Tibial nerve (tissue), 4 donors: ENCODE measurements at regions not wholly inside any gene's neighbourhood (a gene's known extent, or its start where the extent isn't known, plus 50 kb on each side); places are given as distances from the start of the nearest gene placed in this dataset.

Source experiments
- DNase-seq, 2 donors: peaks; one replicate each; pipeline ENCODE4 v3.0.0-alpha.2; 2019; ENCODE audit warnings: low spot score in 2 of 2
- H3K27ac ChIP-seq, 4 donors: fragments of 200-600 bp; sonication (generic) in 3 of 4; one replicate each; pipeline ENCODE4 v1.5.1; 2017 to 2019; ENCODE audit warnings: mild to moderate bottlenecking in 1 of 4
- H3K27me3 ChIP-seq, 2 donors: fragments of 200-600 bp; sonication (generic) in 1 of 2; one replicate each; pipeline versions ENCODE4 v1.5.1 to v1.6.0; 2017 to 2019
- H3K36me3 ChIP-seq, 3 donors: fragments of 200-600 bp; sonication (generic); one replicate each; pipeline ENCODE4 v1.5.1; 2018 to 2019
- H3K4me1 ChIP-seq, 4 donors: fragments of 200-600 bp; sonication (generic) in 3 of 4; one replicate each; pipeline ENCODE4 v1.5.1; 2017 to 2019
- H3K4me3 ChIP-seq, 4 donors: fragments of 200-600 bp; sonication (generic) in 3 of 4; one replicate each; pipeline ENCODE4 v1.5.1; 2017 to 2019; ENCODE audit warnings: mild to moderate bottlenecking in 1 of 4, moderate library complexity in 1 of 4
- H3K9me3 ChIP-seq, 4 donors: fragments of 200-600 bp; sonication (generic) in 3 of 4; one replicate each; pipeline ENCODE4 v1.5.1; 2017 to 2019
- EP300 ChIP-seq, 2 donors: sonication (generic); formaldehyde crosslinking; IDR thresholded peaks; one replicate each; pipeline ENCODE4 v1.6.1; 2017; ENCODE audit warnings: antibody characterized with exemption in 2 of 2, mild to moderate bottlenecking in 1 of 2
- POLR2A ChIP-seq, 2 donors: fragments of 450-650 bp; IDR thresholded peaks; one replicate each; pipeline ENCODE4 v1.6.1; 2017; ENCODE audit warnings: antibody characterized with exemption in 2 of 2, mild to moderate bottlenecking in 2 of 2, moderate library complexity in 2 of 2
- WGBS, 2 donors: methylation state at CpG; one replicate each; pipeline ENCODE4 v1.1.5; 2018; 5-methylcytosine and 5-hydroxymethylcytosine counted together
- TF ChIP-seq, protein P1 (sequence below), 5 experiments: fragments of 200-600 bp in 3 of 5; fragments of 450-650 bp in 2 of 5; sonication (generic) in 3 of 5; IDR thresholded peaks; one replicate each; pipeline ENCODE4 v1.5.1; 2016 to 2019; ENCODE audit warnings: antibody characterized with exemption in 5 of 5, mild to moderate bottlenecking in 3 of 5, moderate library complexity in 2 of 5

DNA sequence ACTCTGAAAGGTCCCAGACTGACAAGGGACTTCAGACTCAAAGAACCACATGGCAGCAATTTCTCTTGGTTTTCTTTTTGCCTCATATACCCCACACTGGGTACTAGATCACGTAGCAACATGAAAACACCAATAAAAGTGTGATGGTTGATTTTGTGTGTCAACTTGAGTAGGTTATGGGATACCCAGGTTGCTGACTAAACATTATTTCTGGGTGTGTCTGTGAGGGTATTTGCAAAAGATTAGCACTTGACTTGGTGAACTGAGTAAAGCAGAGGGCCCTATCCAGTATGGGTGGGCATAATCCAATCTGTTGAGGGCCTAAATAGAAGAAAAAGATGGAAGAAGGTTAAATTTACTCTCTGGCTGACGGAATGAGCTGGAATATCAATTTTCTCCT is 53.8 kb upstream of the ZNF618 start:
- TF ChIP-seq EP300 (IDR thresholded peaks at IDR 0.05) (no peak), POLR2A (IDR thresholded peaks at IDR 0.05) (no peak)
- TF ChIP-seq, protein P1, sequence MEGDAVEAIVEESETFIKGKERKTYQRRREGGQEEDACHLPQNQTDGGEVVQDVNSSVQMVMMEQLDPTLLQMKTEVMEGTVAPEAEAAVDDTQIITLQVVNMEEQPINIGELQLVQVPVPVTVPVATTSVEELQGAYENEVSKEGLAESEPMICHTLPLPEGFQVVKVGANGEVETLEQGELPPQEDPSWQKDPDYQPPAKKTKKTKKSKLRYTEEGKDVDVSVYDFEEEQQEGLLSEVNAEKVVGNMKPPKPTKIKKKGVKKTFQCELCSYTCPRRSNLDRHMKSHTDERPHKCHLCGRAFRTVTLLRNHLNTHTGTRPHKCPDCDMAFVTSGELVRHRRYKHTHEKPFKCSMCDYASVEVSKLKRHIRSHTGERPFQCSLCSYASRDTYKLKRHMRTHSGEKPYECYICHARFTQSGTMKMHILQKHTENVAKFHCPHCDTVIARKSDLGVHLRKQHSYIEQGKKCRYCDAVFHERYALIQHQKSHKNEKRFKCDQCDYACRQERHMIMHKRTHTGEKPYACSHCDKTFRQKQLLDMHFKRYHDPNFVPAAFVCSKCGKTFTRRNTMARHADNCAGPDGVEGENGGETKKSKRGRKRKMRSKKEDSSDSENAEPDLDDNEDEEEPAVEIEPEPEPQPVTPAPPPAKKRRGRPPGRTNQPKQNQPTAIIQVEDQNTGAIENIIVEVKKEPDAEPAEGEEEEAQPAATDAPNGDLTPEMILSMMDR (IDR thresholded peaks at IDR 0.05): no peak
- DNase-seq: no peak
- Histone ChIP-seq H3K27ac (no peak overlapping the region), H3K27me3 (no peaks in the 10 kb centered on the region), H3K36me3 (no peaks in the 10 kb centered on the region), H3K4me1 (no peaks in the 10 kb centered on the region), H3K4me3 (no peak overlapping the region), H3K9me3 (peaks cover 0 to 17% (median 0%) of the 10 kb centered on the region in 4 donors)
- WGBS, 2 donors: 91 to 94% methylated on average over 2 of the region's 2 CpGs

DNA sequence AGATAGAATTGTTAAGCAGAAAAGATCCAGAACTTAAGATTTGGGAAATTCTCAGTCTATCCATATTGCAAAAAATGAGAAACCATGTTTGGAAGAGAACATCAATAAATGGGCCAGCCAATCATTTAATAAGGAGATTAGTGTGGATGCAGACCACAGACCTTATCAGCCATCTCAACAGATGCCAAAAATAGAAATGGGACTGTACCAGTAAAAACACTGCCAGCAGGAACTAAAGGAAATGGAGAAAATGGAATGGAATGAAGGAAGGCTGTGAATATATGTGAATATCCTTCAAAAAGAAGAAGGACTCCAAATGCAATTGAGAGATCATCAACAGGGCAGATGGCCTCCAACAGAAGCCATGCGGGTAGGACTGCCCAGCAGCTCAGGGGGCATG is 52.7 kb upstream of the ZNF618 start:
- Histone ChIP-seq H3K36me3 (no peaks in the 10 kb centered on the region), H3K9me3 (peaks cover 0 to 17% (median 0%) of the 10 kb centered on the region in 4 donors), H3K27ac (no peak overlapping the region), H3K27me3 (no peaks in the 10 kb centered on the region), H3K4me1 (peaks cover 0 to 7% (median 0%) of the 10 kb centered on the region in 4 donors), H3K4me3 (no peak overlapping the region)
- no peak for TF ChIP-seq POLR2A (IDR thresholded peaks at IDR 0.05)
- TF ChIP-seq, protein P1 (IDR thresholded peaks at IDR 0.05): no peak
- no peak for TF ChIP-seq EP300 (IDR thresholded peaks at IDR 0.05)
- no peak for DNase-seq
- WGBS, 2 donors: 86 to 94% methylated on average over 1 of the region's 1 CpG
